ENCODE measurements at regions not wholly inside any gene's neighbourhood (a gene's known extent, or its start where the extent isn't known, plus 50 kb on each side); places are given as distances from the start of the nearest gene placed in this dataset.

DNA sequence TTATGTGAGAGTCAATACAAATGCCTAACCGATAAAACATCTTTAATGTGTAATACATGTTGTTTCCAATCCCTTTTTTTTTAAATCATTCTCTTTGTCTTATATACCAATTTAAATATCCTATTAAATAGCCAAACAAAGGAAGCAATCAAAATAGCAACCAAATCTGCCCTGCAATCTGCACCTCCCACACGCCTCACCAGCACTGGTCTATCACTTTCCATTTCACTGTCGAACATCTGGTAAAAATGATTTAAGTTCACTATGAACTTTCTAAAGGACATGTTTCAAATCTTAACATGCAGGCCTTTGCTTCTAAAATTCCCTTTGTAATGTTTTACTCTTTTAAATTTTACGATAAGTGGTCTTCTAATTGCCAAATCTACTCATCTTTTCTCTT lies 1305.5 kb upstream of the TENM4 start:
- no peaks in the 10 kb centered on the region for H3K9me3 Mint-ChIP-seq (ENCODE audit: unreplicated experiment)
- TF ChIP-seq, protein P1, sequence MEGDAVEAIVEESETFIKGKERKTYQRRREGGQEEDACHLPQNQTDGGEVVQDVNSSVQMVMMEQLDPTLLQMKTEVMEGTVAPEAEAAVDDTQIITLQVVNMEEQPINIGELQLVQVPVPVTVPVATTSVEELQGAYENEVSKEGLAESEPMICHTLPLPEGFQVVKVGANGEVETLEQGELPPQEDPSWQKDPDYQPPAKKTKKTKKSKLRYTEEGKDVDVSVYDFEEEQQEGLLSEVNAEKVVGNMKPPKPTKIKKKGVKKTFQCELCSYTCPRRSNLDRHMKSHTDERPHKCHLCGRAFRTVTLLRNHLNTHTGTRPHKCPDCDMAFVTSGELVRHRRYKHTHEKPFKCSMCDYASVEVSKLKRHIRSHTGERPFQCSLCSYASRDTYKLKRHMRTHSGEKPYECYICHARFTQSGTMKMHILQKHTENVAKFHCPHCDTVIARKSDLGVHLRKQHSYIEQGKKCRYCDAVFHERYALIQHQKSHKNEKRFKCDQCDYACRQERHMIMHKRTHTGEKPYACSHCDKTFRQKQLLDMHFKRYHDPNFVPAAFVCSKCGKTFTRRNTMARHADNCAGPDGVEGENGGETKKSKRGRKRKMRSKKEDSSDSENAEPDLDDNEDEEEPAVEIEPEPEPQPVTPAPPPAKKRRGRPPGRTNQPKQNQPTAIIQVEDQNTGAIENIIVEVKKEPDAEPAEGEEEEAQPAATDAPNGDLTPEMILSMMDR (IDR thresholded peaks at IDR 0.05; ENCODE audit: unreplicated experiment) = no peak
- BruUV-seq (replicated peaks) = no TSS peak
- H3K4me1 Mint-ChIP-seq (ENCODE audit: insufficient read depth, unreplicated experiment) = peaks cover 8% of the 10 kb centered on the region
- intact Hi-C loops (cut with micrococcal nuclease) = no loop called here
- no peaks in the 10 kb centered on the region for H3K27me3 Mint-ChIP-seq (ENCODE audit: insufficient read depth, unreplicated experiment)
- H3K36me3 Mint-ChIP-seq (ENCODE audit: insufficient read depth, unreplicated experiment) = no peaks in the 10 kb centered on the region
- H3K27ac Mint-ChIP-seq (ENCODE audit: low read depth, unreplicated experiment) = no peak overlapping the region
- no peak for DNase-seq (ENCODE audit: unreplicated experiment)
- CTCF ChIA-PET = interaction anchor here (0.8 kb wide), 1 partner anchor 13 kb away, joined by 4 read pairs; no protein-coding TSS in a partner anchor
- H3K4me3 Mint-ChIP-seq (ENCODE audit: unreplicated experiment) = no peak overlapping the region
- POLR2A ChIA-PET = interaction anchor here (0.7 kb wide), 2 partner anchors 23 to 47 kb away, joined by 3 read pairs; no protein-coding TSS in a partner anchor

DNA sequence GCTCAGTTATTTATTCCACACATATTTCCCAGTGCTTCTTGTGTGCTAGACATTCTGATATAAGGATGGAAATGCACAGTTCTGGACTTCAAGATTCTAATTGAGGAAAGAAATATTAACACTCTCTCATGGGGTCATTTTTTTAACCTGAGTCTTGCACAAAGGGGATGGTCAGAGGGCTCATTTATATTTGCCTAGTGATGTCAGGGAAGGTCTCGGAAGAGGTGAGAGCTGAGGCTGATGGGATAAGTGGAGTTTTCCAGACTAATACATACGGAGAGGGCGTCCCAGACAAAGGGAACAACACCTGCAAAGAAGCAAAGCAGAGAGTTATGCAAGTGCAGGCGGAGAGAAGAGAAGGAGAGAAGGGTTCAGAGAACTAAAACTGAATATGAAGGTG lies 1304.6 kb upstream of the TENM4 start:
- TF ChIP-seq, protein P1 (IDR thresholded peaks at IDR 0.05; ENCODE audit: unreplicated experiment) = no peak
- Mint-ChIP-seq H3K27ac (ENCODE audit: low read depth, unreplicated experiment) (no peak overlapping the region), H3K27me3 (ENCODE audit: insufficient read depth, unreplicated experiment) (no peaks in the 10 kb centered on the region), H3K36me3 (ENCODE audit: insufficient read depth, unreplicated experiment) (no peaks in the 10 kb centered on the region), H3K4me1 (ENCODE audit: insufficient read depth, unreplicated experiment) (peaks cover 8% of the 10 kb centered on the region), H3K9me3 (ENCODE audit: unreplicated experiment) (no peaks in the 10 kb centered on the region), H3K4me3 (ENCODE audit: unreplicated experiment) (no peak overlapping the region)
- CTCF ChIA-PET = no interaction called here
- intact Hi-C loops (cut with micrococcal nuclease) = no loop called here
- POLR2A ChIA-PET = interaction anchor here (0.7 kb wide), 1 partner anchor 83 kb away, joined by 3 read pairs; no protein-coding TSS in a partner anchor
- BruUV-seq (replicated peaks) = no TSS peak
- DNase-seq (ENCODE audit: unreplicated experiment) = no peak

DNA sequence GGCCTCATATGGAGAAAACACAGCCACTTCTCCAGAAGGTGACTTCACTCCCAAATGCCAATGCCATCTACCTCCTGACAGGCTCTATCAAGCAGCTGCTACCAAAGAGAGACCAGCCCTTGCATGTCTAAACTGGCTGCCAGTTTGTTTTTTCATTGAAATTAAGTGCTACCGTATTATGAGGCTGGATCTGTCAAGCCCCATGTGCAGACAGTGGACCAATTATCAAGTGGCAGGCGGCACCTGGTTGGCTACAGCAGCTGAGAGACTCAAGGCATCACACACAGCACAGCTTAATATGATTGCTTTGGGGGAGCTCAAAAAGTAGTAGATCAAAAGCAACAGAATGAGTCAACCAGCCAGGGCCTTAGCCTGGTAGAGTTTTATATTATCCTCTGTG lies 1293.0 kb upstream of the TENM4 start:
- Mint-ChIP-seq H3K36me3 (ENCODE audit: insufficient read depth, unreplicated experiment) (no peaks in the 10 kb centered on the region), H3K4me3 (ENCODE audit: unreplicated experiment) (no peak overlapping the region), H3K27me3 (ENCODE audit: insufficient read depth, unreplicated experiment) (no peaks in the 10 kb centered on the region), H3K4me1 (ENCODE audit: insufficient read depth, unreplicated experiment) (no peaks in the 10 kb centered on the region), H3K27ac (ENCODE audit: low read depth, unreplicated experiment) (no peak overlapping the region), H3K9me3 (ENCODE audit: unreplicated experiment) (no peaks in the 10 kb centered on the region)
- POLR2A ChIA-PET = no interaction called here
- no peak for DNase-seq (ENCODE audit: unreplicated experiment)
- BruUV-seq (replicated peaks) = no TSS peak
- TF ChIP-seq, protein P1 (IDR thresholded peaks at IDR 0.05; ENCODE audit: unreplicated experiment) = no peak
- intact Hi-C loops (cut with micrococcal nuclease) = no loop called here
- CTCF ChIA-PET = interaction anchor here (0.6 kb wide), 1 partner anchor 229 kb away, joined by 4 read pairs; no protein-coding TSS in a partner anchor

DNA sequence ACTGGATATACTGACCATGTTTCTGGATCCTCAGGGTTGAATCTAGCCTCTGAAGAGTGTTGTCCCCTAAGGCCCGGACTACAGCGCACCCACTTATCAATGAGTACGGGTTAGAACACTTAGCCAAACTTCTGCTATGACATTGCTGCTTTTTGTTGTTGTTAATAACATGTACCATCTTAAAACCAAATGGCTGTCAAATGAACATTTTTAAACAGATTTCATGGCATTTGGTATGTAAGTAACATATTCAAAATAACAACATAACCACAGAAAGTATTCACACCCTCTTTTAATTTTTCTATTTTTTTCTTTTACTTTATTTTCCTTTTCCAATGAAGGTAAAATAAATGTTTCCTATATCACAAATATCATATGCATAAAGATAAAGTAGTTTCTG lies 1292.5 kb upstream of the TENM4 start:
- CTCF ChIA-PET = no interaction called here
- BruUV-seq (replicated peaks) = no TSS peak
- TF ChIP-seq, protein P1 (IDR thresholded peaks at IDR 0.05; ENCODE audit: unreplicated experiment) = no peak

More for the DNA sequence above, 1292.5 kb upstream of the TENM4 start:
- H3K9me3 Mint-ChIP-seq (ENCODE audit: unreplicated experiment) = no peaks in the 10 kb centered on the region
- H3K4me3 Mint-ChIP-seq (ENCODE audit: unreplicated experiment) = no peak overlapping the region
- POLR2A ChIA-PET = no interaction called here
- no peak overlapping the region for H3K27ac Mint-ChIP-seq (ENCODE audit: low read depth, unreplicated experiment)
- no peaks in the 10 kb centered on the region for H3K36me3 Mint-ChIP-seq (ENCODE audit: insufficient read depth, unreplicated experiment)
- intact Hi-C loops (cut with micrococcal nuclease) = no loop called here
- H3K27me3 Mint-ChIP-seq (ENCODE audit: insufficient read depth, unreplicated experiment) = no peaks in the 10 kb centered on the region
- H3K4me1 Mint-ChIP-seq (ENCODE audit: insufficient read depth, unreplicated experiment) = no peaks in the 10 kb centered on the region
- no peak for DNase-seq (ENCODE audit: unreplicated experiment)

Measured in MCF 10A (cell line).